ENCODE measurements at regions not wholly inside any gene's neighbourhood (a gene's known extent, or its start where the extent isn't known, plus 50 kb on each side); places are given as distances from the start of the nearest gene placed in this dataset.

- TF ChIP-seq CTCF (conservative IDR thresholded peaks at IDR 0.05; ENCODE audit: low read depth, low read length) = no peak
- no peak for TF ChIP-seq EZH2 (IDR thresholded peaks at IDR 0.05; ENCODE audit: low read length, unreplicated experiment)
- no peak for TF ChIP-seq EZH2phosphoT487 (IDR thresholded peaks at IDR 0.05; ENCODE audit: borderline replicate concordance, low read length)
Measured at GRCh38 chrX:150118476-150118875, 180.2 kb upstream of the EOLA2 start.

All from PC-3 (cell line).